A673 (cell line): ENCODE measurements at regions not wholly inside any gene's neighbourhood (a gene's known extent, or its start where the extent isn't known, plus 50 kb on each side); places are given as distances from the start of the nearest gene placed in this dataset.

Source experiments
- CTCF ChIP-seq: fragments of 300-800, 200-600 bp; sonication (generic); conservative IDR thresholded peaks from 2 replicates; pipeline ENCODE4 v1.5.1; 2017; ENCODE audit warnings: low read depth, mild to moderate bottlenecking, antibody characterized with exemption, low read length, moderate library complexity, mixed read lengths
- EZH2 ChIP-seq: fragments of 200-600 bp; sonication (generic); IDR thresholded peaks from 2 replicates; pipeline ENCODE4 v1.6.1; 2017; ENCODE audit warnings: borderline replicate concordance, low read depth, mild to moderate bottlenecking, mixed read lengths, antibody characterized with exemption, low read length; ENCODE audit not compliant: poor library complexity, severe bottlenecking

DNA sequence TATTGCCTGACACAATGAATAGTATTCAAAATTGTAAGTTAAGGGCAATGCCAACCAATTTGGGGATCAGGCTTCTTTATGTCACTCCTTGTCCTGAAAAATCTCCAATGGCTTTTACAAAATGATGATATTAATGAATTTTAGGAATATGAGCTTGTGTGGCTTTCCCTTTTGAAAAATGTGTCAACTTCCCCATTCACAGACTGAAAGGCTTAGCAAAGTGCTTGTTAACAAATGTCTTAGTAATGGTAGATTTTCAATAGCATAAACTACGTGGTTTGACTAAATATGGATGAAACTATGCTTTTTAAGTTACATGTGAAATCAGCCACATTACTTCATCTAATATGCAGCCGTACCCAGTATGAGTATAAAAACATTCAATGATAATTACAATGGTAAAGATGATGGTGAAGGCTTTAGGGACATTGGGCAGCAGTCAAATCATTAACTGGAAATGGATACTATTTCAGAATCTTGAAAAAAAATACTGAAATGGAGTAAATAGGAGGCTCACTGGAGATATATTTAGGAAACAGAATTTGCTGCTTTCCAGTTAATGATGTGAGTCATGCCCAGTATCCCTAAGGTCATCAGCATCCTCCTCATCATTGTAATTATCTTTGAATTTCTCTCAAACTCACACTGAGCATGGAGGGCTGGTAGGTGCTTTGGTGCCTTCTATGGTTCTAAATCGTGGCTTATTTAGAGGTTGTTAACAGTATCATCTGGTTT is 113.3 kb upstream of the ZNF608 start:
- TF ChIP-seq CTCF, result no peak
- no peak for TF ChIP-seq EZH2
